ENCODE measurements at regions not wholly inside any gene's neighbourhood (a gene's known extent, or its start where the extent isn't known, plus 50 kb on each side); places are given as distances from the start of the nearest gene placed in this dataset.

DNA sequence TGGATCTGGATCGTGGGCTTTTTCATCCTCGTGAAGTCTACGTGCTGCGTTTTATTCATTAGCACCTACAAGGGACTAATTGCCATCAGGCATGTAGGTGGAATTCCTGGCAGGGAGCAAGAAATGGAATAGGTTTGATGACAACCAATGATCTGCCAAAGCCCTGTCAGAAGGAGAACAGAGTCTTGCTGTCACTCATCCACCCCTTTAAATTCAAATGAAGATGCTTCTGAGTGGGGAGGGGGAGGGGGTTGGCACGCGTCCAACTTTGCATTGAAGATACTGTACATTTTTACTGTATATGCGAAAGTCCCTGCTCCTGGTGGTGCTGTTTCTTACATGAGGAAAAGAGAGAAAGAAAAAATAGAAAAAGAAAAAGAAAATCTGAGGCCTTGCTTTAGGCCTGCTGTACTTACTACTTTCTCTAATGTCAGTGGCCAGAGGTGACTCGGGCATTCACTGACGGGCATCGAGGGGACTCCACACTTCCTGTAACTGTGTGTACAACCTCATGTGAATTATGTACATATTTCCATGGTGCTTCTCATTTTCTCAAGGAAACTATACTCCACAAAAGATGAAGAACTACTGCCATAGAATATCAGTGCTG, 569.1 kb downstream of the INHBA start:
- ATAC-seq (no peak), DNase-seq (ENCODE audit: low read depth in 1 of 2, low spot score in 1 of 2) (no peak), FAIRE-seq (no peak)
- H3K4me3 ChIP-seq, result no peak overlapping the region
- no peaks in the 10 kb centered on the region for H3K9me3 ChIP-seq
- ChIA-PET POLR2A (no interaction called here), CTCF (no interaction called here)
- H3K4me1 ChIP-seq, result no peaks in the 10 kb centered on the region
- H3K4me2 ChIP-seq, result no peak overlapping the region
- 45% methylated on average over 10 of the region's 10 CpGs for WGBS (ENCODE audit: missing lambda C conversion rate)
- TF ChIP-seq MAFK (IDR thresholded peaks at IDR 0.05; ENCODE audit: partially characterized antibody), result no peak
- no peak for TF ChIP-seq TP53 (CRISPR knock-in tag; IDR thresholded peaks at IDR 0.05)
- TF ChIP-seq RCOR1 (IDR thresholded peaks at IDR 0.05; ENCODE audit: low read depth, low read length), result no peak
- no peak for TF ChIP-seq HDAC2 (IDR thresholded peaks at IDR 0.05)
- TF ChIP-seq FOSB (CRISPR knock-in tag; IDR thresholded peaks at IDR 0.05), result no peak
- H3K27ac ChIP-seq, result no peak overlapping the region

GRCh38 chr7:41131956-41132355, 570.9 kb downstream of the INHBA start:
- ChIA-PET CTCF (interaction anchor here (0.6 kb wide), 2 partner anchors 996 to 1306 kb away, joined by 3 read pairs; no protein-coding TSS in a partner anchor), POLR2A (no interaction called here)
- DNase-seq (ENCODE audit: low read depth in 1 of 2, low spot score in 1 of 2) (no peak), FAIRE-seq (no peak), ATAC-seq (no peak)
- H3K4me1 ChIP-seq, result no peaks in the 10 kb centered on the region
- no peak overlapping the region for H3K4me2 ChIP-seq
- no peak overlapping the region for H3K27ac ChIP-seq
- TF ChIP-seq REST (IDR thresholded peaks at IDR 0.05), result no peak
- no peak for TF ChIP-seq EHF (CRISPR knock-in tag; IDR thresholded peaks at IDR 0.05)
- no peak for TF ChIP-seq RCOR1 (IDR thresholded peaks at IDR 0.05; ENCODE audit: low read depth, low read length)
- no peak for TF ChIP-seq TP53 (CRISPR knock-in tag; IDR thresholded peaks at IDR 0.05)
- no peak for TF ChIP-seq JUNB (IDR thresholded peaks at IDR 0.05)
- TF ChIP-seq GATA3 (IDR thresholded peaks at IDR 0.05; ENCODE audit: borderline replicate concordance), result no peak
- no peak for TF ChIP-seq FOXS1 (CRISPR knock-in tag; IDR thresholded peaks at IDR 0.05)
- TF ChIP-seq ZFP36 (IDR thresholded peaks at IDR 0.05; ENCODE audit: borderline replicate concordance, partially characterized antibody), result no peak
- TF ChIP-seq, protein P1, sequence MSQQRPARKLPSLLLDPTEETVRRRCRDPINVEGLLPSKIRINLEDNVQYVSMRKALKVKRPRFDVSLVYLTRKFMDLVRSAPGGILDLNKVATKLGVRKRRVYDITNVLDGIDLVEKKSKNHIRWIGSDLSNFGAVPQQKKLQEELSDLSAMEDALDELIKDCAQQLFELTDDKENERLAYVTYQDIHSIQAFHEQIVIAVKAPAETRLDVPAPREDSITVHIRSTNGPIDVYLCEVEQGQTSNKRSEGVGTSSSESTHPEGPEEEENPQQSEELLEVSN (IDR thresholded peaks at IDR 0.05; ENCODE audit: borderline replicate concordance, low read depth), result no peak
- no peak for TF ChIP-seq ZC3H11A (IDR thresholded peaks at IDR 0.05)
- no peak for TF ChIP-seq HES2 (IDR thresholded peaks at IDR 0.05)
- TF ChIP-seq, protein P2, sequence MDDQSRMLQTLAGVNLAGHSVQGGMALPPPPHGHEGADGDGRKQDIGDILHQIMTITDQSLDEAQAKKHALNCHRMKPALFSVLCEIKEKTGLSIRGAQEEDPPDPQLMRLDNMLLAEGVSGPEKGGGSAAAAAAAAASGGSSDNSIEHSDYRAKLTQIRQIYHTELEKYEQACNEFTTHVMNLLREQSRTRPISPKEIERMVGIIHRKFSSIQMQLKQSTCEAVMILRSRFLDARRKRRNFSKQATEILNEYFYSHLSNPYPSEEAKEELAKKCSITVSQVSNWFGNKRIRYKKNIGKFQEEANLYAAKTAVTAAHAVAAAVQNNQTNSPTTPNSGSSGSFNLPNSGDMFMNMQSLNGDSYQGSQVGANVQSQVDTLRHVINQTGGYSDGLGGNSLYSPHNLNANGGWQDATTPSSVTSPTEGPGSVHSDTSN (IDR thresholded peaks at IDR 0.05), result no peak
- H3K4me3 ChIP-seq, result no peak overlapping the region
- WGBS (ENCODE audit: missing lambda C conversion rate), result 18% methylated on average over 6 of the region's 6 CpGs
- H3K9me3 ChIP-seq, result no peaks in the 10 kb centered on the region

DNA sequence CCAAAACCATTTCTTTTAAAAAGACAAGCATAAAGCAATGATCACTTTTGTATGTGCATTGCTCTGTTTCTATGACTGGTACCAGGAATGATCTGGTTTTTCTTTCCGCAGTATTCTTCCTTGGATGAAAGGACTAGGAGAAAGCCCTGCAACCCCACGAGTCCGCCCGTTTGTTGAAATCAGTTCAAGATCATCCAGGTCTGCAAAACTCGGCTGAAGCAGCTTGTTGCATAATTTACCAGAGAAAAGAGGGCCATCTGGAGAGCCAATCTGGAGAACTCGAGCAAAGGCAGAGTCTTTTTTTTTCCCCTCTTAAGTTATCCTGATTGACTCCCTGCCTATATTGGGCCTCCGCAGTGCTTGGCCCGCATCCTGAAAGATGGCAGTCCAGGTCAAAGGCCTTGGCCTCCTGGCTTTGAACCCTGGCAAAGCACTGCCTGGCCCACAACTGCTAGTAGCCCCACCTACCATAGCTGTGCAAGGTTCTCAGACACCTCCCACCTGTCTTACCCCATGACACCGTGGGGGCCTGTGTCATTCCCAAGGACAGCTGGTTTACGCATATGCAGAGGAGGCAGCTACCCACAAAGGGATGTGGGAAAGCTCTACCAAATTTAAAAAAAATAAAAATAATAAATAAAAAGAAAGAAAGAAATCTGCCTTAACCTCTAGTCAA, 572.2 kb downstream of the INHBA start:
- POLR2A ChIA-PET, result no interaction called here
- FAIRE-seq (no peak), ATAC-seq (no peak), DNase-seq (ENCODE audit: low read depth in 1 of 2, low spot score in 1 of 2) (no peak)
- CTCF ChIA-PET, result interaction anchor here (1.0 kb wide), 1 partner anchor 575 kb away, joined by 3 read pairs; no protein-coding TSS in a partner anchor
- H3K27ac ChIP-seq, result no peak overlapping the region
- H3K4me2 ChIP-seq, result no peak overlapping the region
- no peak overlapping the region for H3K4me3 ChIP-seq
- 54% methylated on average over 10 of the region's 10 CpGs for WGBS (ENCODE audit: missing lambda C conversion rate)
- H3K4me1 ChIP-seq, result no peaks in the 10 kb centered on the region
- no peaks in the 10 kb centered on the region for H3K9me3 ChIP-seq
- TF ChIP-seq USF2 (IDR thresholded peaks at IDR 0.05) (no peak), HMGXB4 (CRISPR knock-in tag; IDR thresholded peaks at IDR 0.05; ENCODE audit: borderline replicate concordance) (no peak), SMC3 (IDR thresholded peaks at IDR 0.05) (no peak), HOXA7 (CRISPR knock-in tag; IDR thresholded peaks at IDR 0.05) (no peak), HDAC2 (IDR thresholded peaks at IDR 0.05) (no peak), NPAS2 (CRISPR knock-in tag; IDR thresholded peaks at IDR 0.05; ENCODE audit: borderline replicate concordance) (no peak), BCL3 (IDR thresholded peaks at IDR 0.05) (no peak)
- TF ChIP-seq, protein P2 (IDR thresholded peaks at IDR 0.05), result no peak

Data from A549 (cell line).